K562 (cell line): ENCODE measurements at regions not wholly inside any gene's neighbourhood (a gene's known extent, or its start where the extent isn't known, plus 50 kb on each side); places are given as distances from the start of the nearest gene placed in this dataset.

Experiments used
- CREB3 ChIP-seq: fragments of 450-650 bp; conservative IDR thresholded peaks from 2 replicates; pipeline ENCODE4 v1.6.1; 2016; ENCODE audit warnings: missing genetic modification characterization, low read depth, mild to moderate bottlenecking, missing compliant biosample characterization, moderate library complexity
- CTCF ChIP-seq, 3 experiments: IDR thresholded peaks in 2 of 3; conservative IDR thresholded peaks in 1 of 3; 2 replicates each; pipeline ENCODE4 v1.5.1; 2011 to 2012; ENCODE audit warnings: low read length in 3 of 3, mild to moderate bottlenecking in 3 of 3, control low read depth in 2 of 3, improper control_type of control experiment in 1 of 3, inconsistent platforms in 1 of 3, low read depth in 1 of 3, mixed read lengths in 1 of 3, moderate library complexity in 1 of 3; ENCODE audit not compliant: insufficient read depth in 2 of 3
- GATA2 ChIP-seq: sonication (generic); formaldehyde crosslinking; IDR thresholded peaks from 2 replicates; pipeline ENCODE4 v1.4.0; 2020; ENCODE audit warnings: mild to moderate bottlenecking, missing genetic modification reagents
- MEF2A ChIP-seq: IDR thresholded peaks from 2 replicates; pipeline ENCODE4 v1.6.1; 2011; ENCODE audit warnings: low read depth, mild to moderate bottlenecking, low read length, moderate library complexity; ENCODE audit not compliant: control insufficient read depth
- MNT ChIP-seq, 2 experiments: fragments of 450-650 bp; conservative IDR thresholded peaks; 2 replicates each; pipeline ENCODE4 v1.6.1; 2017; ENCODE audit warnings: mild to moderate bottlenecking in 2 of 2, moderate library complexity in 2 of 2
- MTF1 ChIP-seq: fragments of 250-450 bp; sonication (Bioruptor Pico); IDR thresholded peaks from 2 replicates; pipeline ENCODE4 v1.9.0; 2021; ENCODE audit warnings: moderate library complexity, mild to moderate bottlenecking, inconsistent platforms, borderline replicate concordance
- NKRF ChIP-seq: fragments of 450-650 bp; IDR thresholded peaks from 2 replicates; pipeline ENCODE4 v1.6.1; 2016; ENCODE audit warnings: borderline replicate concordance
- RCOR1 ChIP-seq, 2 experiments: IDR thresholded peaks; 2 replicates each; pipeline ENCODE4 v1.6.1; 2012; ENCODE audit warnings: low read depth in 2 of 2, low read length in 2 of 2, borderline replicate concordance in 1 of 2, improper control_type of control experiment in 1 of 2
- ZNF274 ChIP-seq: IDR thresholded peaks from 2 replicates; pipeline ENCODE4 v1.6.1; 2011; ENCODE audit warnings: low read depth, mild to moderate bottlenecking, low read length, moderate library complexity, borderline replicate concordance
- ZNF830 ChIP-seq: fragments of 250-450 bp; sonication (Bioruptor Pico); IDR thresholded peaks from 2 replicates; pipeline ENCODE4 v1.5.0; 2021; ENCODE audit warnings: mild to moderate bottlenecking

- TF ChIP-seq NKRF, result no peak
- TF ChIP-seq CTCF (IDR thresholded peaks at IDR 0.05 in 2 of 3, conservative IDR thresholded peaks at IDR 0.05 in 1 of 3; ENCODE audit: insufficient read depth in 2 of 3, low read depth in 1 of 3, low read length in 3 of 3), result no peak
- no peak for TF ChIP-seq RCOR1 (IDR thresholded peaks at IDR 0.05; ENCODE audit: borderline replicate concordance in 1 of 2, low read depth in 2 of 2, low read length in 2 of 2)
- no peak for TF ChIP-seq CREB3
- TF ChIP-seq GATA2 (CRISPR knock-in tag), result no peak
- TF ChIP-seq MEF2A, result no peak
- TF ChIP-seq MTF1, result no peak
- no peak for TF ChIP-seq ZNF830 (CRISPR knock-in tag)
- TF ChIP-seq MNT (conservative IDR thresholded peaks at IDR 0.05), result no peak
- no peak for TF ChIP-seq ZNF274
Observed at GRCh38 chr4:33924239-33924638, 2320.1 kb downstream of the ARAP2 start.
